HuH-7.5 (cell line): ENCODE measurements at regions not wholly inside any gene's neighbourhood (a gene's known extent, or its start where the extent isn't known, plus 50 kb on each side); places are given as distances from the start of the nearest gene placed in this dataset.
"Not testable (repeated sequence)": the region's sequence is repeated elsewhere in the genome, so short reads cannot be mapped to it uniquely, and the experiment has no call there.

Experiments
- DNase-seq: peaks from one replicate; pipeline ENCODE4 v3.0.0; 2011; ENCODE audit warnings: low spot score

DNA sequence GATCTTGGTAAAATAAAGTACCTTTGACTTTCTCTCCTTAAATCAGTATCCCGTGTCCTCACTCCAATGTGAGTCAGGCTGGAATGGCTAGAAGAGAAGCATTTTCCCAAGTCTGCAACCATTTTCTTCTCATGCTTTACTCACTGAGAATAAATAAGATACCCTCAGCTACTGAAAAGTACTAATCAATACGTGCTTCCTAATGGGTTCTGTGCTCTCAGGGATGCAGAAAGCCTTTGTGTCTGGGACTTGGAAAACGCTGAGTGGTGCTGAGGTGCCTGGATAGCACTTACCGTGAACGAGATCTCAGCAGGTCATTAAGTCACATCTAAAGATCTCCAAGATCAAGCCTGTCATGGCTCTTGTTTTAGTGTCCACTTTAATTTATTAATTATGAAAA lies 672.3 kb upstream of the C16orf82 start:
- no peak for DNase-seq

DNA sequence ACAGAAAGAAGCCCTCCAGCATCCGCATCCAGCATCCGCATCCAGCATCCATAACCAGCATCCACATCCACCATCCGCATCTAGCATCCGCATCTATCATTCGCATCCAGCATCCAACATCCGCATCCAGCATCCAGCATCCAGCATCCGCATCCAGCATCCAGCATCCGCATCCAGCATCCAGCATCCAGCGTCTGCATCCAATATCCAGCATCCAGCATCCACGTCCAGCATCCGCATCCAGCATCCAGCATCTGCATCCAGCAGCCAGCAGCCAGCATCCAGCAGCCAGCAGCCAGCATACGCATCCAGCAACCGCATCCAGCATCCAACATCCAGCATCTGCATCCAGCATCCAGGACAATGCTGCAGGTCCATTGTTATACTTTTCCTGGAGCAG lies 671.0 kb upstream of the C16orf82 start:
- DNase-seq, result no peak

DNA sequence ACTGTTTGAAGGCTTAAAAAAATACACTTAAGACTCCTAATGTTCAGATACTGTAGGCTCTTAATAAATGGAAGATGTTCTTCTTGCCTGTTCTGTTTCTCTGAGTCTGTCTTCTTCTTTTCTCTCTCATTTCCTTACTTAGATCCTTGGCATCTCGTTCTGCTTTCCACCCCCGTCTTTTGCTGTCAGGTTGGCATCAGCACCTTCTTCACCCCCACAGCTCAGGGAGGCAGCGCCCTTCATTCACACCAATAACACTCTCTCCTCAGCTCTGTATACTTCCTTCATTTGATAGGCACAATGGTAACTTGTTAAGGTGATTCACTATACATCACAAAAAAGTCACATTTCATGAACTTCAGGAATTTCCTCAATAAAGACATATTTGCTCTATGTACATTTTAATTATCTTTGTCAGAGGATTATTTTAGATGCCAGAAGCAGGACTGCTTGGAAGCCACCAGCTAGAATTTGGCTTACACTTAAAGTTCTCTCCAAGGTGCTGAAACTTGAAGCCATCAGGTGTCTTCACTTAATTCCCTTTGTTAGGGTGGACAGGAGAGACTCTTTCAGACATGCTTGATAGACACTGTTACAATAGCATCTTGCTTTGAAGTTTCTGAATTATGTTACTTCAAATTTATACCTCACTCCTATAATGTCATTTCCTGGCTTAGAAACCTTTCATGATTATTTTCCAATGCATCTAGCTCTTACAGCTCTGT lies 670.1 kb upstream of the C16orf82 start:
- DNase-seq, result no peak

DNA sequence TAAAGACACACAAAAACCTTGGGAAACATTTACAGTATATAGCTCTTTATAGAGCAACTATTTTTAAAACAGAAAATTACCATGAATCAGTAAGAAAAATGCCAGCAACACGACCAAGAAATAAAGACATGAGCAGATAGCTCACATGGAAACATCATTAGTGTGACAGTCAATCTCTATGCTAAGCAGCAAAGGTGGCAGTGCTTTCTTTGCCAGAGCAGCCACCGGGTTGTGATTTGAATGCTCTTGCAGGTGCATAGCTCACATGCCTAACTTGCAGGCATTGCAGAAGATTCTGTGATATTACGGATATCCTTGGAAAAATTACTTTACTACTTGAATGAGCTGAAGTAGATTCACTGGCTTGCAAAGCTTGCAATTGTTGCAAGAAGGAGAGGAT lies 652.9 kb upstream of the C16orf82 start:
- no peak for DNase-seq

DNA sequence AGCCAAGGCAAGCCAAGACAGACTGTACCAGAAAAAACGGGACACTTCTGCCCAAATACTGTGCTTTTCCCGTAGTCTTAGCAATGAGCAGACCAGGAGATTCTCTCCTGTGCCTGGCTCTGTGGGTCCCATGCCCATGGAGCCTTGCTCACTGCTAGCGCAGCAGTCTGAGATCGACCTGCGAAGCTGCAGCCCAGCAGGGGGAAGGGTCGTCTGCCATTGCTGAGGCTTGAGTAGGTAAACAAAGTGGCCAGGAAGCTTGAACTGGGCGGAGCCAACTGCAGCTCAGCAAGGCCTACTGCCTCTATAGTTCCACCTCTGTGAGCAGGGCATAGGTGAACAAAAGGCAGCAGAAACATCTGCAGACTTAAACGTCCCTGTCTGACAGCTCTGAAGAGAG lies 647.3 kb upstream of the C16orf82 start:
- DNase-seq, result not testable (repeated sequence)

DNA sequence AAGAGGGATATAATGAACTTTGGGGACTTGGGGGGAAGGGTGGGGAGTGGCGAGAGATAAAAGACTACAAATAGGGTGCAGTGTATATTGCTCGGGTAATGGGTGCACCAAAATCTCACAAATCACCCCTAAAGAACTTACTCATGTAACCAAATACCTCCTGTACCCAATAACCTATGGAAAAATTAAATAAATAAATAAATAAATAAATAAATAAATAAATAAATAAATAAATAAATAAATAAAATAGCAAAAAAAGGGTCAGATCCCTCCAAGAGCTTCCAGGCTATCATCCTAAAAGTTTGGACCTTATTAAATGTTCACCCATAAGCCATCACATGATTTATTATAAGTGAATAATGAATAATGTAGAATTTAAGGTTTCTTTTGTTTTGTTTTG lies 636.1 kb upstream of the C16orf82 start:
- DNase-seq, result no peak

DNA sequence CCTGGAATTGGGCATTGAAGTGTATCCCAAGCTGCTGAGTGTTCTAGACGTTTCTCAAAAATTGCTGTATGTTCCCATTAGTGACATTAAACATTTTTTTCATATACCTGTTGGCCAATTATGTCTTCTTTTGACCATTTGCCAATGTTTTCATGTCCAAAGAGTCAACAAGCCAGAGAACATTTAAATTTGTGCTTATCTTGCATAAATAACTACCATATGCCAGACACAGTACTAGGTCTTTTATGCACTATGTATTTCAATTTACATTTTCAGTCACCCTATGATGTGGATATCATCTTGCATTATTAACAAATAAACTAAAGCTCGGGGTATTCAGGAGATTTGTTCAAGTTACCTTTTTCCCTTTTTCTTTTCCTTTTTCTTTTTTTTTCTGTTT lies 632.9 kb upstream of the C16orf82 start:
- no peak for DNase-seq

DNA sequence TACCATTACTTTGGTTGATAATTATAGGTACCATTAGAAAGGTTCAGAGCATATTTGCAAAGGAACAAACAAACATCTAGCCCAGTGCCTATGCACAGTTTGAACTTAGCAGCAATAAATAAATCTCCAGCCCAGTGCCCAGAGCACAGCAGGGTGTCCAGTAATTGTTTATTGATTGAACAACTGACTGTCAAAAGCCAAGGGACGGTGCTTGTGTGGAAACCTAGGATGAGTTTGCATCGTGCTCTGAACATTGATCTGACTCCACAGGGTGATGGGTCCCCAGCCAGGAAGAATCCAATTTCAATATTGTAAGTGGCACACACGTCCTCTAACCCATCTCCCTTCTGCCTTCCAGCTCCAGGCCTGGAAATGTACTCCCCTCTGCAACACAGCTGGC lies 625.5 kb upstream of the C16orf82 start:
- no peak for DNase-seq

DNA sequence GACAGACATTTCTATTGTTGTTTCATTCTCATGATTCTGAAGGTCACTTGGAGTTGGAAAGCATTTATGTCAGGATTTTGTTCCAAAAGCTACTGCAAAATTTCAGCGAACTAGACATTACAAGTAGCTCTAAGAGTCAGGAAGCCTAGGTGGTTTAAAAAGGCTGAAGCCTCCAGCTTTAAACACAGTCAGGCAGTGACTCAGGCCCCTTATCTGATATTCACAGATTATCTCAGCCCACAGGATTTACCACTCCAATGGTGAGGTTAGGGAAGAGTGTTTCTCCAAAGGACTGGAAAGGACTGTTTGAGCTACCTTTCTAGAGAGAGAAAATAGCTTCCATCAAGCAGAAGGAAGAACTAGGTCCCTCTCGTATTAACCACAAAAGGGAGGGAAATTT lies 624.4 kb upstream of the C16orf82 start:
- DNase-seq, result no peak

DNA sequence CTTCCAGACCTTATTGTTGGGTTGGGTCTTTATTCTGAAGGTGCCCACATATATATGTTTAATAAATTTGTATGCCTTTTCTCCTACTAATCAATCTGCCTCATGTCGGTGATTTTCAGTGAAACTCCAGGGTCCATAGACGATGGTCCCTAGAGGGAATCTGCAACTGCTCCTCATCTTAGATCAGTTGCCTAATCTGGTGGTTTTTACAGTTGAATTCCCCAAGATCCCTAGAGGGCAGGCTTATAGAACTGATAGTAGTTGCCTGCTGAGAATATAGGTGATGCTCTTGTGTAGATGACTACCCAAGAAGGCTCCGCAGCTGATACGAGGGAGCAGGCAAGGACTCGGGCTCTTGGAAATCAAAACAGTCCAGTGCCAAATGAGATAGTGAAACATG lies 619.2 kb upstream of the C16orf82 start:
- DNase-seq, result no peak

DNA sequence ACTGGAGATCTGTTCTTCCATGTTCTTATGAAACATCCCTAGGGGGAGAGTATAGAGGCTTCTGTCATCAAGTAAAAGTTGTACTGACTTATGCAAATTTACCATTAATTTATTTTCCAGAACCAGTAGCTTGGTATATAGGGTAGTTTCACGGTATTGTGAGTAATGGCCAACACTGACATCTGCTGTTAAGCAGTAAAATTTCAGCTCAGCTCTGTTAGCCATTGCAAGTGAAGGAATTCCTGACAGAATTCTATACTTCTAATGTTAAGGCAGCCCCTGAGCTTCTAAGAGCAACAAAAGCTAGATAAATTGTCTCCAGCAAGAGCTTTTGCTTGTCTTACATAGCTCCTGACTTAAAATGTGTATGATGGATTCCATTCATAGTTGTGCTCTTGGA lies 613.5 kb upstream of the C16orf82 start:
- DNase-seq, result no peak

DNA sequence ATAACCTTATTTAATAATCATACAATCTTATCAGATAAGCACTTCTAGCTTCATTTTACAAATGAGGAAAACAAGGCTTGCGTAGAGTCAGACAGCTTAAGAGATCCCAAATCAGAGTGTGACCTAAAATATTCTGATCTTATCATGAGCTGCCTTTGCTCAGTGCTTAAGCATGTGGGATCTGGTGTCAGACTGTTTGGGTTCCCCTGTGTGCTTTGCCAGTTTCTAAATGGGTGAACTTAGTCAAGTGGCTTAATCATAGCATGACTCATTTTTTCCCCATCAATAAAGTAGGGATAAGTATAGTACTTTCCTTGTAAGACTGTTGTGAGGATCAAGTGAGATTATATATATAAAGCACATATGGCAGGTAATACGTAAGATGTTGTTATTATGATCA lies 612.6 kb upstream of the C16orf82 start:
- DNase-seq, result no peak

DNA sequence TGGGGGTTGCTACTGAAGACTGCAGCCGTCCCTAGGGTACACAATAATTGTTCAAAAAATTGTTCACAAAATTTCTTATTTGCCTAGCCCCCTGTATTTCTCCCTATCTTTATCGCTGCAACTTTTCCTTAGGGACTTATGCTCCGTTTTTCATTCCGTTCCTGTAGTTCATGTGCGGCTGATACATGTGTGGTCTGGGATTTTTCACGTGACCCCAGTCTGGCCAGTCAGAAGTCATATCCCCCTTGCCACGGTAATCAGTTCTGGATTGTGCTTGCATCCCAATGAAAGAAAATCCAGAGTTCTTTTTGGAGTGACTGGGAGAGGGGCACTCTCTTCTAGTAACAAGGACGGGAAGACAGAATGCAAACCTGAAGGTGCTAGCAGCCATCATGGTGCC lies 610.7 kb upstream of the C16orf82 start:
- DNase-seq, result no peak

DNA sequence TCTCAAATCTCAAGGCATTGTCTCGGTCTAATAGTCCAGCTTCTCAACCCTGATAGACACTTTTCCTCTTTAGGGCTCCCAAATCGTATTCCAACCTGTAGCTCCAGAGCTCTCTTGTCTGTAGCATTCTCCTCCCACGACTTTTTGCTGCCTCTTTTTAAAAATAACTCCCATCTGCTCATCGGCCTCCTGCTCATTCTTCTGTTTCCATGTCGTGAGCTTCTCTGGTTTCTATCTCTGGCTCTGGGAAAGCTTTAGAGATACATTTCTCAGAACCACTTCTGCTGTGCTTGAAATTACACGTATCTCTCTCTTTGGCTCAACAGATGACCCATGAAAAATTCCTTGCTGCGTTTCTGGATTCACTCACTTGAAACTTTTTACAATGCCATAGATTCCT lies 609.6 kb upstream of the C16orf82 start:
- DNase-seq, result no peak

DNA sequence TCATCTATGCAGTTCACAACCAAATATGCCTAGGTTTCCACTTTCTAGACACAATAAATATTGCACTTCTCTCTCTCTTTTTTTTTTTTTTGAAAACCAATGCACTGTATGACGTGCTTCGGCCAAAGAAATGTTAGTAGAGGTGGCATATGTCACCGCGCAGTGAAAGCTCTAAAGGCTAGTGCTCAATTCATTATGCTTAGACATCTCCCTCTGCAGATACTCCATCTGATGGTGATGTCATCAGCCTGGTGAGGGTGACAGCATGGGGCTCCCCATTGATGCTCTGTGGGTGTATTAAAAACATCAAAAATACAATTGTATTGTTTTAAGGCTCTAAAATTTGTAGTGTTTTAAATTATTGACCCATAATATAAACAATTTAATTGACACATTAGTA lies 608.8 kb upstream of the C16orf82 start:
- no peak for DNase-seq

DNA sequence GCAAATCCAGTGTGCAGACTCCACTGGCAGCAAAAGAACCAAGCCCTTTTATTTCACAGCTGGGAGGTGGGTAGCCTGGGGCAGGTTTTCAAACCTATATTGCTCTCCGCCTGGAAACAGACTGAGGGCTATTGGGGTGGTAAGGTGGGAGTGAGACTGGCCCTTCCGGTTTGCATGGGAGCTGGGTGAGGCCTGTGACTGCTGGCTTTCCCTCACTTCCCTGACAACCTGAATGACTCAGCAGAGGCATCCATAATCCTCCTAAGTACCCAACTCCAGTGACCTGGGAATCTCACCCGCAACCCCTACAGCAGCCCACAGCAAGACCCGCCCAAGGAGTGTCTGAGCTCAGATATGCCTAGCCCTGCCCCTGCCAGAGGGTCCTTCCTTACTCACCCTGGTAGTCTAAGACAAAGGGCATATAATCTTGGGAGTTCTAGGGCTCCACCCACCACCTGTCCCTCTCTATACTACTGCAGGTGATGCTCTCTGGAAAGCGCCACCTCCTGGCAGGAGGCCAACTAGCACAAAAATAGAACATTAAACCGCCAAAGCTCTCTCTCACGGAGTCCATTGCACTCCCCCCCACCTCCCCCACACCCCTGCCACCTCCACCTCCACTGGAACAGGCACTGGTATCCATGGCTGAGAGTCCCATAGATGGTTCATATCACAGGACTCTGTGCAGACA lies 602.0 kb upstream of the C16orf82 start:
- no peak for DNase-seq

DNA sequence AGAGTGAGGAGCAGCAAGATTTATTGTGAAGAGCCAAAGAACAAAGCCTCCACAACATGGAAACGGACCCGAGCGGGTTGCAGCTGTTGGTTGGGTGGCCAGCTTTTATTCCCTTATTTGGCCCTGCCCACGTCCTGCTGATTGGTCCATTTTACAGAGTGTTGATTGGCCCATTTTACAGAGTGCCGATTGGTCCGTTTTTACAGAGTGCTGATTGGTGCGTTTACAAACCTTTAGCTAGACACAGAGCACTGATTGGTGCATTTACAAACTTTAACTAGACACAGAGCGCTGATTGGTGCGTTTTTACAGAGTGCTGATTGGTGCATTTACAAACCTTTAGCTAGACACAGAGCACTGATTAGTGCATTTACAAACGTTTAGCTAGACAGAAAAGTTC lies 592.3 kb upstream of the C16orf82 start:
- not testable (repeated sequence) for DNase-seq

DNA sequence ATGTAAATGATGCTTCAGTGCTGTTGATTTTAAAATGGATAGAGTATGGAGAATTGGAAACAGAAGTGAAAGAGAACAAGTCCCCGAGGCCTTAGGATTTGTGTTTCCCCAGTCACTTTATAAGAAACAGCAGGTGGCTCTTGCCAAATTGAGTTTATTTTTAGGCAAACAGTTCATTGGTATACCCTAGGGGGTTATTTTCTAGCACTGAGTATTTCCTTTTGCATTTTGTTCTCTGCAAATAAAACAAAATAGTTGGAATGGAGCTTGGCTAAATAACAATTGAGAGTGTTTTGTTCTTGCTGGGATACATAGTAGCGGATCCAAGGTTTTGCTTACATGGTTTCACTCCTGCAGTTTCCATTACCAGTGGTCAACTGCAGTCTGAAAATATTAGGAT lies 591.1 kb upstream of the C16orf82 start:
- no peak for DNase-seq

DNA sequence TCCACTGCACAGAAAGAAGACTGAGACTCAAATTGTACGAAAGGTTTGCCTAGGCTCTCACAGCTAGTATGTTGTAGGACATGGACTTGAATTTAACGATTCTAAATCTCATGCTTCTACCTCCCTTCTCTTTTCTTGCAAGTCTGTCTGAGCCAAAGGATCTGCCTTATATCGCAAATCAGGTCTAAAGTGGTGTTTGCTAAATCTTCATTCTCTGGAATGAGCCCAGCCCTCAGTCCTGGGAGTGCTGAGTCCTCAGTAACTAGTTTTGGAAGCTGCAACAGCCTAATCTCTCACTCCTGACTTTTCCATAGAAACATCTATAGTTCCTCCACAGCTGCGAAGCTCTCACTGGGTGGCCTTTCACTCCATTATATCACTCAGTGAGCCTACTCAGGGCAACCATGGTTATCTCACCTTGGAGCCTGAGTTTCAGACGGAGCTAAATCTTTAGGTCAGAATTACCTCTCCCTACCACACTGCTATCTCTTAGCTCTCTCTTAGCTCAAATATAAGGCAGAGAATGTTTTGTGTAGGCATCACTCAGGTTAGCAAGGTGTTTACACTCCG lies 575.5 kb upstream of the C16orf82 start:
- no peak for DNase-seq

DNA sequence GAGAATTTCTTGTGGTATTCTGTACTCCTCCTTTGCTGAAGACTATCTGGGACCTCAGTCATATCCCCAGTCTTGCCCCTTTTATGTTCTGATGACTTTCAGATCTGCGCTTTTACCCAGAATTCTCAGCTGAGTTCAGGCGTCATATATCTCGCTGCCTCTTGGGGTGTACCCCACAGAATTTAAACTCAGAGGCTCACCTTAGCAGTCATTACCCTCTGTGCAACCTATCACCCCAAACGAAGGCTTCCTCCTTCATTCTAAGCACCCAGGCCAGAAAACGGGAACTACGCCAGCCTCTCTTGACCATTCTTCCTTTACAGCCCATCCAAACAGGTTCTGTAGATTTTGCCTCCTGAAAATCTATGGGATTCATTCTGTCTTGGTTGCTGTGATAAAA lies 574.8 kb upstream of the C16orf82 start:
- DNase-seq, result no peak

DNA sequence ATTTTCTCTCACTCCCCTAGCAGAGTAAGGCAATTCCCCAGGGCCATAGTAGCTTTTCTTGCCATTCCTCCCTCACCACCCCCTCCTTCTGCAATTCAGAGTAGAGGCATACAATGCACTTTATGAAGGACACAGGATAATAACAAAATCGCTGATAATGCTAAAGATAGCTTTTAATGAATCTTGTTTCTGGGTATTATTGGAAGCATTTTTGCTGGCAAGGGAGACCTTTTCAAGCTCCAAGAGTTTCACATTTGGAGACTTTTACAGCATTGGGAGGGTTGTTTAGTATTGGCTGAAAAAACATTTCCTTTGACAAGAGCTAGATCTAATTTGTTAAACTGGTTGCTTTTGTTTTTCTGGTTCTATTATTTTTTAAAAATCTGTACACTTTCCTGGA lies 573.0 kb upstream of the C16orf82 start:
- DNase-seq, result no peak

DNA sequence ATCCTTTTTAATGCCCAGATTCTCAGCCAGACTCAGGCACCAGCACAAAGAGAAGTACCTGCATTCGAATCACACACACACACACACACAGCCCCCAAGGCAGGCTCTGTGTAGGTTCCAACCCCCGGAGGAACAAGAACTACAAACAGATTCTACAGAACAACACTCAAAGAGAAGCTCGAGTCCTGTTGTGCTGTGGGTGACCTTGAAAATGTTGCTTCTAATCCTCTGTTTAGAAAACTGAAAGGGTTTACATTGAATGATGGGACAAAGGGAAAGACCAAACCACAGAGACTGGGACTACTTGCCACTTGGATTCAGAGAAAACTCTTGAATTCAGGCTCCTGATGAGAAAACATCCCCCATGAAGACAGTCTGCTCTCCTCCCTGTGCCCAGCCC lies 568.8 kb upstream of the C16orf82 start:
- DNase-seq, result no peak

DNA sequence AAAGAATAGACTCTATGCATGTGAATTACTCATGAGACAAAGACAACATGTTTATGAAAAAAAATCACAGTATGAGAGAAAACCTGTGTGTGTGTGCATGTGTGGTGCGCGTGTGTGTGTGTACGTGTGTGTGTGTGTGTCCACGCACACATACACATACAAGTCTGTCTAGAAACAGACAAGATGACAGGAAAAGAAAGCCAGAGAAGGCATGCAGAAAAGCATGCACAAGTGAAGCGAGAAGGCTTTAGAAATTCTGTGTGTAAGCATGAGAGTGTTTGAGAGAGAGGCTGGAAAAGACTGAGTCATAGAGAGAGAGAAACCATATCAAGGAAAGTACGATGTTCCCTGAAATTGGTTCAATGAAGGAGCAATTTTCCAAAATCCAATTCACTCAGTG lies 566.4 kb upstream of the C16orf82 start:
- DNase-seq, result no peak

DNA sequence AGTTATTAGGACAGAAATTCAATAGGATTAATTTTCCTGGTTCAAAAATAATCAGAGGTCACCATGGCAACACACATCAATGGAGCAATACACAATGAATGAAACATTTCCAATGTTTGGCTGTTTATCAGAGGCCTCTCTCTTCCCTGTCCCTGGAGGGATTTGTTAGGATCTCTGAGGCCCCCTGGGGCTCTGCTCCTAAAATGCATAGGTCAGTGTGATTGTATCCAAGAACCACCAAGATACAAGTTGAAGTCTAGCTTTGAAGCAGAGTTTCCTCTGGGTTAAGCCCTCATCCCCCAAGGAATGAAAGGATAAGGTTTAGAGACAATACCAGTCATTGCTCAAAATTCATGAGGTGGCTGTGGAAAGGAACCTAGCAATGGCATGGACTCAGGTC lies 561.2 kb upstream of the C16orf82 start:
- DNase-seq, result no peak
